ENCODE measurements at regions not wholly inside any gene's neighbourhood (a gene's known extent, or its start where the extent isn't known, plus 50 kb on each side); places are given as distances from the start of the nearest gene placed in this dataset.
"Not testable (repeated sequence)": the region's sequence is repeated elsewhere in the genome, so short reads cannot be mapped to it uniquely, and the experiment has no call there.

- no peak for DNase-seq
Measured at GRCh38 chr4:128565054-128565453, 244.4 kb upstream of the JADE1 start.

DNA sequence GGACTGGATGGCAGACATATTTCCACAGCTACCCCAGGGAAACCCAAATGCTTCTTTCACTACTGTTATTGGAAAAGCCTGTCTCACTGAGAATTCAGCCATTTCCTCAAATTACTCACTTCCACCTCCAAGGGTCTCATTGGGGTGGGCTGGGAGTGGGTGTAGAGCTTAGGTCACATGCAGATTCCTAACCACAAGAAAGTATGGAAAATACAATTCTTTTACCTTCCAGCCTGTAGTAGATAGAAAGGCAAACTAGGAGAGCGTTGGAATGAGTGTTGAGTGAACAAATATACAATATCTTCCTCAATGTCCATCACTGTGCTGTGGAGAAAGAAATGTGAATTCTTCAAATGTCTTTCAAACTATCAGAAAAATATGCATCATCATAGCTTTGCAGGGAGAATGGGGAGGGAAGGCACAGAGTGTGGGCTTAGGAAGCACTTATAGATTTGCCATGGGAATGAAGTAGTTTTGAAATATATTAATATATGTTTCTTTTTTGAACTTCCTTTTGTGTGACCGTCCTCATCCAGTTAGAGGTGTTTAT is 245.3 kb upstream of the JADE1 start:
- DNase-seq = no peak

DNA sequence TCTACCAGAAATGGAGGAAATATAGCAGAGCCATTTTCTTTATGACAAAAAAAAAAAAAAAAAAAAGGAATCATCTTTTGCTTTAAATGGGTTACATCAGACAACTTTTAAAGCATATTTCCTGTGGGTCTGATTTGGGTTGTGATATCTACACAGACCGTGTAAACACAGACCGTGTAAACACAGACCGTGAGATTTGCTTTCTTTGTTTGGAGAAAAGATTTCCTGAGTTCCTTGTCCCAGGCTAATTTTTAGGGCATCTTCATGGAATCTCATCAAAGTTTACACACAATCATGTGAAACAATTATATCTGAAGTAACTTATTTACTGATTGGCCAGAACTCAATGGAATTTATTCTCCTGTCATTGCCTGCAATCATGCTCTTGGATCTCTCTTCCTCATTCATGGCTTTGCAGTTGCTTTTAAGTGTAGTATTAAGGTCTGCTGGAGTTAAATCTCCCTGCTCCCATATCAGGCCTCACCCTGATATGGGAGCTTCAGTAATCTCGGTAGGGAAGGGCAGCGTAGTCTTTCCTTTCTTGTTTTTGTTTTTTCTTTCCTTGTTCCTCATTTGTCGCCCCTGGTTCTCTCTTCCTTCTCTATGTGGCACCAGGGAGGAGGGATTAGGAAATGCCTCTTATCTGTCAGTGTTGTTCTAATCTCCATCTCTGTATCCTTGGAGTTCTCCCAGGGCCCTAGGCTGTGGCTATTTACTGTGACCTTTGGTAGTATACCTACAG is 248.6 kb upstream of the JADE1 start:
- no peak for DNase-seq

GRCh38 chr4:128558896-128559679 is 250.4 kb upstream of the JADE1 start:
- DNase-seq = no peak

DNA sequence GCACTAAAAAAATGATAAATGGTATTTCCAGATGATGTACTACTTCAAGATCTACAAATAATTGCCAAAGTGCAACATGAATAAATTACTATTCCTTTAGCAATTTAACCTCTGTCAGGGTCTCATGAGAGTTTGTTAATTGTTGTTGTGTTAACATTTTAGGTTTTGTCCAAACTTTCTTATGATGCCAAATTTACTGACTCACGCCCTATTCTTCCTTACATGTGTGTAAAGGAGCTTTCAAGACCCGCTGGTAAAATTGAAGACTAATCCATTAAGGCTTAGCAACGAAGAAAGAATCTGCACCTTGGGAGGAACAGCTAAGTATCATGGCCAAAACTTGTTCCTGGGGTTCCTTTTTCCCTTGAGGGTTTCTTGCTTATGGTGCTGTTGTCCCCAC is 252.7 kb upstream of the JADE1 start:
- no peak for DNase-seq

- no peak for DNase-seq
Measured at GRCh38 chr4:128553686-128554515, 255.6 kb upstream of the JADE1 start.

DNA sequence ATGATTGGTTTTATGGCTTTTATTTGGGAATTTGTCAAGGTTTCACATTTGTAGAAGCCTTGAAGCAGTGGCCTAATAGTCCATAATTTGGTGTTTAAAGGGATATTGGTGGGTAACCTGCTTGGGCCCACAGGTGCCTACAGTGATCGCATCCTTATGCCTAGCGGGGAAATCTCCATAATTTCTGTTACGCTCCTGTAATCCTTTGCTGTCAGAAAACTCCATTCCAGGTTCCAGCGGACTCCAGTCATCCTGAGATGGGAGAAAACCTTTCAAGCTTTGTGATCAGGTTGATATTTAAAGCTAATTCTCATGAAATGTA is 257.0 kb upstream of the JADE1 start:
- DNase-seq = no peak

GRCh38 chr4:128551280-128551679 is 258.2 kb upstream of the JADE1 start:
- DNase-seq = no peak

- no peak for DNase-seq
Measured at GRCh38 chr4:128550060-128550459, 259.4 kb upstream of the JADE1 start.

- no peak for DNase-seq
Measured at GRCh38 chr4:128549636-128550035, 259.9 kb upstream of the JADE1 start.

- no peak for DNase-seq
Measured at GRCh38 chr4:128548381-128548780, 260.8 kb upstream of the PGRMC2 start.

GRCh38 chr4:128544272-128544671 is 256.7 kb upstream of the PGRMC2 start:
- no peak for DNase-seq

- no peak for DNase-seq
Measured at GRCh38 chr4:128543696-128544095, 256.1 kb upstream of the PGRMC2 start.

GRCh38 chr4:128542047-128542446 is 254.4 kb upstream of the PGRMC2 start:
- DNase-seq = no peak

DNA sequence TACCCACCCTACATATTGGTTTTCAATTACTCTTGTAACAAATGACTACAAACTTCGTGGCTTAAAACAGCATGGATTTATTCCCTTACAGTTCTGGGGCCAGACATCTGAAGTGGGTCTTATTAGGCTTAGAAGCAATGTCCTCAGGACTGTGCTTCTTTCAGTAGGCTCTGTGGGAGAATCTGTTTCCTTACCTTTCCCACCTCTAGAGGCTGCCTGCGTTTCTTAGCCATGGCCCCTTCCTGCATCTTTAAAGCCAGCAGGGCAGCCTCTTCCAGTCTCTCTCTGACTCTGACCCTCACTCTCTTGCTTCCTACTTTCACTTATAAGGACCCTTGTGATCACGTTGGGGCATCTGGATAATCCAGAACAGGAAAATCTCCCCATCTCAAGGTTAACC is 252.5 kb upstream of the PGRMC2 start:
- no peak for DNase-seq

DNA sequence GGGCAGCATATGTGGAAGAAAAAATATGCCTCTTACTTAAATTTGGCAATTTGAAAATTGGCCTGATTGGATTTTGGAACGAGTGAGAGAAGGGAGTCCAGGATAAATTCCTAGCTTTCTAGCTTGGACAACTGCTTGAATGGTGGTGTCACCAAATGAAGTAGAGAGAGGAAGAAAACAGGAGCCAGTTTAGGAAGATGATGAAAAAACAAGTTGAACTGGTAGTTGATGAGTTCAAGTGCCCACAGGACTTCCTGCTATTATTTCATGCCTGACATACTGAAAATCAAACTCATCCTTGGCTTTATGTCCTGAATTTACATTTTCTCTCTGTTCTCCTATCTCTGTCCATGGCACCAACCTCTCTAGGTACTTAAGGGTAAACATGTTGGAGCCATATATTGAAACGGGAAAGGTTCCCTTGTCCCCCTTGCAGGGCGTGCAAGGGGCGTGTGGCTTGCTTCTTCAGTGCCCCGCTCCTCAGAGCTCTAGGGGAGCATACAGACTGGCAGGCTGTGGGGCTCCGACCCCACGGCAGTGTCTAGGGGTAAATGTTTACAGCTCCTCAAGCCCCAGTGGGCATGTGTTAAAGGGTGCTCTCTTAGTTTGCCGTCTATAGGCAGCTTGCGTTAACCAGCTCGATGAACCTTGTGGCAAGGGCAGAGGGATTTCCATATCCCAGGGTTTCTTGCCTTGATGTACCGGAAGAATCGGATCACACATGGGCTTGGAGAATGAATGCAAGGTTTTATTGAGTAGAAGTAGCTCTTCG is 250.7 kb upstream of the PGRMC2 start:
- DNase-seq = no peak

DNA sequence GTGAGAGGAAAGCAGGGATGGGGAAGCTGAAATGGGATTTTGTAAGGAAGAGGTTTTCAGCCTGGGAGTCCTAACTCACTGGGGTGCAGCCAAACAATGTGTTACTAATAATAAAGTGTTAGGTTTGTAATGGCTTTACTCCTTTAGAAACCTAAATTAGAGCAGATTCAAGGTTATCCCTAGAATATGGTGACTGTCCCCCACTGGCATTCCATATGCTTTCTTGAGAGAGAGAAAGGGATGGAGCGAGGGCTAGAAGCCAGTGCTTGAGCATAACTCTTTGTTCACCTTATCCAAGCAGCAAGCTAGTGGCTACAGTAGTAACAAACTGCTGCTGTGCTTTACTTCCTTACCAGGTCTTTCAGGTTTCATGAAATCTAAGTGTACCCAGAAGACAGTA is 249.1 kb upstream of the PGRMC2 start:
- DNase-seq = no peak

DNA sequence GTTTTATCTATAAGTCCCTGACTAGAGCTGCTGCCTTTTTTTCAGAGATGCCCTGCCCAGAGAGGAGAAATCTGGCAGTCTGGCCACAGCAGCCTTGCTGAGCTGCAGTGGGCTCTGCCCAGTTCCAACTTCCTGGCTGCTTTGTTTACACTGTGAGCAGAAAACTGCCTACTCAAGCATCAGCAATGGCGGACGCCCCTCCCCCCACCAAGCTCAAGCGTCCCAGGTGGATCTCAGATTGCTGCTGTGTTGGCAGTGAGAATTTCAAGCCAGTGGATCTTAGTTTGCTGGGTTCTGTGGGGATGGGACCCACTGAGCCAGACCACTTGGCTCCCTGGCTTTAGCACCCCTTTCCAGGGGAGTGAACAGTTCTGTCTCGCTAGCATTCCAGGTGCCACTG is 247.9 kb upstream of the PGRMC2 start:
- DNase-seq = not testable (repeated sequence)

DNA sequence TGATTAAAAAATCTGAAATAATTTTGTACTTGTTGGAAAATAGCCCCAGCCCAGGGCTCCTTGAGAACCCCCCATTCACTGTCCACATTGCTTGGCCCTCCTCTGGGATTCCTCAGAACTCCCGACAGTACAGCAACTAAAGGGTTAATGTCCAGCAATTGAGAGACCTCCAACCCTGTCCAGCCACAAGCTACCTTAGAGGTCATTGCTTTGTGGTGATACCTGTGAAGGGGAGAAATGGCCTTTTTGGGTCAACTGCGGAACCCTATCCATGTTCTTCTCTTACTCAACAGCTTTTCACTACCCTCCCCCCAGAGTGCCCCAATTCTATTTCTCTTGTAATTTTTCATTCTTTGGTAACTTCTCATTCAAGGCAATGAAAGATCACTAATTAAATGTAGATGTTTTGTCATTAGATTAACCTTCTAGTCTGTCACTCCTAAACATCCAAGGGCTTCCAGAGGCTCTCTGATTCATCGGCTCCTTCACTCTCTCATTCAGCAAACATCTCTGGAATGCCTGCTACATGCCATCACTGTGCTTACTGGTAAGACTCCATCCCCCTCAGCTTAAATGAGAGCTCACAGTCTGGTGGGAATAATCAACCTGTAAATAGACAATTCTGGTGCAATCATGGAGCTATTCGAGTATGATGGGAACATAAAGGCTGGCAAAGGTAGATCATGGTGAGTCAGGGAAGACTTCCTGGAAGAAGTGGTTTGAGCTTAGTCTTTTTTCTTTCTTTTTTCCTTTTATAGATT is 241.4 kb upstream of the PGRMC2 start:
- no peak for DNase-seq

GRCh38 chr4:128527946-128528576 is 240.4 kb upstream of the PGRMC2 start:
- DNase-seq = no peak

DNA sequence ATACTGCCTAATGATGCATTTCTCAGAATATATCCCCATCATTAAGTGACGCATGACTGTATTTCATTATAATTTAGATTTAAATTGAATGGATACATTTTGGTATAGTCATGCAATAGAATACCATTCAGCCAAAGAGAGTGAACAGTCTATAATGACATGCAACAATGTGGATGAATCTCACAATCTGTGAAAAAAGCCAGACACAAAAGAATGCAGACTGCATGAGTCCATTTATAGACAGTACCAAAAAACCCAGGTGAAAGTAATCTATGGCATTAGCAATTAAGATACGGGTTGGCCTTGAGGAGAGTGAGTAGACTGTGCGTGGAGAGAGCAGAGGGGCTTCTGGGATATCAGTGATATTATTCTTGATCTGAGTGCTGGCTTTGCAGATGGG is 239.7 kb upstream of the PGRMC2 start:
- DNase-seq = no peak
